ENCODE measurements at regions not wholly inside any gene's neighbourhood (a gene's known extent, or its start where the extent isn't known, plus 50 kb on each side); places are given as distances from the start of the nearest gene placed in this dataset.

- Histone ChIP-seq H3K9me3 (replicated peaks) (no peaks in the 10 kb centered on the region), H3K27ac (no peak overlapping the region), H3K4me3 (no peak overlapping the region), H3K36me3 (no peaks in the 10 kb centered on the region), H3K4me1 (no peaks in the 10 kb centered on the region), H3K27me3 (no peaks in the 10 kb centered on the region)
- no peak for DNase-seq
Measured at GRCh38 chr6:51528556-51528955, 558.9 kb downstream of the PKHD1 start.

- Histone ChIP-seq H3K4me1 (no peaks in the 10 kb centered on the region), H3K36me3 (no peaks in the 10 kb centered on the region), H3K4me3 (no peak overlapping the region), H3K27me3 (no peaks in the 10 kb centered on the region), H3K27ac (no peak overlapping the region), H3K9me3 (replicated peaks) (no peaks in the 10 kb centered on the region)
- DNase-seq, result no peak
Measured at GRCh38 chr6:51529240-51529639, 558.2 kb downstream of the PKHD1 start.

DNA sequence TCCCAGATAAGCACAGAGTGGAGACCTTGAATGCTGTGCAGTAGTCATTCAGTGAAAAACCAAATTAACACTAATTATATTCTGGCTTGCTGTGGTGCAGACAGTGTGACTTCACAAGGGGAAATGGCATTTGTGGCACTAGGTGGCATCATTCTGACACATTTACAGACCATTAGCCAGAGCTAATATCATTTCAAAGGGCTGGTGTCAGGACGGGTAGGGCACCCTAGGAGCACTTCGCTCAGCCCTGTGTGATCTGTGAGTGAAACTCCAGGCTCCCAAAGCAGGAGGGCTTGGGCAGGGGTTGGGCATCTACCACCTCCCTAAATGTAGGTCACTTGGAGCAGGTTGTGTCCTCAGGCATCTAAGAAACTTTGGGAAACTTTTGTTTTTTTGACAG is 555.8 kb downstream of the PKHD1 start:
- H3K27ac ChIP-seq, result no peak overlapping the region
- H3K4me1 ChIP-seq, result peaks cover 8% of the 10 kb centered on the region; the same call in 1 of the 2 replicates
- H3K4me3 ChIP-seq, result no peak overlapping the region
- H3K36me3 ChIP-seq, result no peaks in the 10 kb centered on the region
- DNase-seq, result no peak
- H3K9me3 ChIP-seq (replicated peaks), result no peaks in the 10 kb centered on the region
- no peaks in the 10 kb centered on the region for H3K27me3 ChIP-seq

DNA sequence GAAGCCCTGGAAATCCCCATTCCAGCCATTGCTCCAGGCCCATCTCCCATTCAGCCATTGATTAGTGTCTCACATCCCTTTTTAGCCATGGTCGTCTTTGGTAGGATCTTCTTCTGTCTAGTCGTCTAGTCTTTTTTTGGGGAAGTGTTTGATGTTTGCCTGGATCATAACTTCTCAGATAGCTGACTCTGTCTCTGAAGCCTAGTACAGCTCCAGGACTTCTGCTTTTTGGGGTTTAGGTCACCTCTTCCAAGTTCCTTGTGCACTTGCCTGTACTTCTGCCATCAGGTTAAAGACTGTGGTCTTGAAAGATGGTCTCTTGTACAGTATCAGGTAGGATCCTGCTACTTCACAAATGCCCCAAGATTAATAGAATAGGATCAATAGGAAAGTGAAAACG is 553.5 kb downstream of the PKHD1 start:
- H3K27me3 ChIP-seq, result no peaks in the 10 kb centered on the region
- H3K4me1 ChIP-seq, result peaks cover 8% of the 10 kb centered on the region; the same call in 1 of the 2 replicates
- no peaks in the 10 kb centered on the region for H3K9me3 ChIP-seq (replicated peaks)
- no peak overlapping the region for H3K27ac ChIP-seq
- H3K36me3 ChIP-seq, result no peaks in the 10 kb centered on the region
- no peak for DNase-seq
- H3K4me3 ChIP-seq, result no peak overlapping the region

- Histone ChIP-seq H3K27ac (no peak overlapping the region), H3K4me1 (peaks cover 8% of the 10 kb centered on the region; the same call in 1 of the 2 replicates), H3K27me3 (no peaks in the 10 kb centered on the region), H3K9me3 (replicated peaks) (no peaks in the 10 kb centered on the region), H3K4me3 (no peak overlapping the region), H3K36me3 (no peaks in the 10 kb centered on the region)
- DNase-seq, result peak in 1 of 2 experiments; percentile 41
Measured at GRCh38 chr6:51535327-51535726, 552.1 kb downstream of the PKHD1 start.

DNA sequence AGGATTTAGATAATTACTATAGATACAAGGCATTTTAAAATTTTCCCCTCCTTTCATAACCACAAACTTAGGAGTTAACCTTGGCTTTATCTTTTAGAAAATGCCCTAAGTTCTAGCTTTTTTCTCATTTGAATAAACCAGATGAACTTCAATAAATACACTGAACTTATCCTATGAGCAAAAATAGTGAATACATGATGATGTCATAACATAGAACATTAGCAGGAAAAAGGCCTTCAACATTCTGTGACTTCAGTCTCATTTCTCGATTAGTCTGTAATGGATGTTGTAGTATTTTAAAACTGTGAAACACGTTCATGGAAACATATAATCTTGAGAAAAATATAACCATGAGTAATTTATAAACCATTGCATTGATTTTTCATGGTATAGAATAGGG is 550.7 kb downstream of the PKHD1 start:
- no peak for DNase-seq
- no peaks in the 10 kb centered on the region for H3K27me3 ChIP-seq
- no peaks in the 10 kb centered on the region for H3K36me3 ChIP-seq
- no peak overlapping the region for H3K4me3 ChIP-seq
- H3K4me1 ChIP-seq, result peaks cover 8% of the 10 kb centered on the region; the same call in 1 of the 2 replicates
- H3K27ac ChIP-seq, result no peak overlapping the region
- H3K9me3 ChIP-seq (replicated peaks), result no peaks in the 10 kb centered on the region

DNA sequence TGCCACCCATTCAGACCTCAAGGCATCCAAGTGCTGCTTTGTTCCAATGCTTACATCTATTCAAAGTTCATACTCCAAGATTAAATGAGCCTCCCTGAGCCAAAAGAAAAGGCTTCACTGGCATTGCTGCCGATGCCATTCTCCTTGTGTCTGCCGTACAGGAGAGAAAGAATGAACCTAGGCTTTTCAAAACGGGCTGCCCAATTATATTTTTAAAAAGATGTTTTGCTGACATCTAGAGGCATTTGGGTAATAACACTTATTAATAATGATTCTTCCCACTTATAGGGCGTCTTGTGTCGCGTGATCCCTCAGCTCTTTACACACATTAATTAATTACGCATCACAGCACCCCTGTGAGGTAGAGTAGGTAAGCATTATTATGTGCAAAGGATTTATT is 545.6 kb downstream of the PKHD1 start:
- Histone ChIP-seq H3K27ac (no peak overlapping the region), H3K36me3 (no peaks in the 10 kb centered on the region), H3K9me3 (replicated peaks) (no peaks in the 10 kb centered on the region), H3K4me3 (no peak overlapping the region), H3K4me1 (no peaks in the 10 kb centered on the region), H3K27me3 (no peaks in the 10 kb centered on the region)
- DNase-seq, result peak; percentile 8 to 57

GRCh38 chr6:51542475-51542874 is 544.9 kb downstream of the PKHD1 start:
- Histone ChIP-seq H3K36me3 (no peaks in the 10 kb centered on the region), H3K4me3 (no peak overlapping the region), H3K27me3 (no peaks in the 10 kb centered on the region), H3K27ac (no peak overlapping the region), H3K9me3 (replicated peaks) (no peaks in the 10 kb centered on the region), H3K4me1 (no peaks in the 10 kb centered on the region)
- DNase-seq, result no peak

- Histone ChIP-seq H3K27ac (no peak overlapping the region), H3K9me3 (replicated peaks) (no peaks in the 10 kb centered on the region), H3K4me1 (no peaks in the 10 kb centered on the region)
Measured at GRCh38 chr6:51550243-51550642, 537.2 kb downstream of the PKHD1 start.

GRCh38 chr6:51552435-51552834 is 535.0 kb downstream of the PKHD1 start:
- Histone ChIP-seq H3K27ac (no peak overlapping the region), H3K4me3 (no peak overlapping the region), H3K36me3 (no peaks in the 10 kb centered on the region), H3K27me3 (no peaks in the 10 kb centered on the region), H3K9me3 (replicated peaks) (no peaks in the 10 kb centered on the region), H3K4me1 (no peaks in the 10 kb centered on the region)
- no peak for DNase-seq

More at GRCh38 chr6:51550243-51550642, 537.2 kb downstream of the PKHD1 start:
- no peak overlapping the region for H3K4me3 ChIP-seq
- no peak for DNase-seq
- H3K36me3 ChIP-seq, result no peaks in the 10 kb centered on the region
- no peaks in the 10 kb centered on the region for H3K27me3 ChIP-seq

DNA sequence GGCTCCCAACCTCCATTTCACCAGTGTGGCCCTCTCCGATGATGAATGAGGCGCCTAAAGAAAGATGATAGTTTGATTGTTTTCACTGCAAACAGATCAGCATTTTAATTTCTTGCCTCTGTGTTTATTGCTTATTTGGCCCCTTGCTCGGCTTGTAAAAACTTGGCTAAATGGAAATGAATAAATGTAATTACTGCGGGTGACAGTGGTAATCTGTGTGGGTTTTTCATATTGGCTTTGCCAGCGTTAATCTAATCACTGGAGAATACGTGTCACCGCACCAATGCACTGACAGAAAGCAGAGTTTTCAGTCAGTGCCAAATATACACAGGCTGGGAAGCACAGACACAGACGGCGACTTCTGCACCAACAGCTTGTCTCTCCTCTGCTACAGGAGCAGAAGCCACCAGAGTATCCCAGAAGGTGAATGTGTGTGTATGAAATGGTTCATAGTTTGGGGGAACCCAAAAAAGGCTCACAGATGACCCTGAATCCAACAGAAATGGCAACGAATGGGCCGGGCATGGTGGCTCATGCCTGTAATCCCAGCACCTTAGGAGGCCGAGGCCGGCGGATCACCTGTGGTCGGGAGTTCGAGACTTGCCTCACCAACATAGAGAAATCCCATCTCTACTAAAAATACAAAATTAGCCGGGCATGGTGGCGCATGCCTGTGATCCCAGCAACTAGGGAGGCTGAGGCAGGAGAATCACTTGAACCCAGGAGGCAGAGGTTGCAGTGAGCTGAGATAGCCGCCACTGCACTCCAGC is 534.0 kb downstream of the PKHD1 start:
- H3K4me1 ChIP-seq, result no peaks in the 10 kb centered on the region

DNA sequence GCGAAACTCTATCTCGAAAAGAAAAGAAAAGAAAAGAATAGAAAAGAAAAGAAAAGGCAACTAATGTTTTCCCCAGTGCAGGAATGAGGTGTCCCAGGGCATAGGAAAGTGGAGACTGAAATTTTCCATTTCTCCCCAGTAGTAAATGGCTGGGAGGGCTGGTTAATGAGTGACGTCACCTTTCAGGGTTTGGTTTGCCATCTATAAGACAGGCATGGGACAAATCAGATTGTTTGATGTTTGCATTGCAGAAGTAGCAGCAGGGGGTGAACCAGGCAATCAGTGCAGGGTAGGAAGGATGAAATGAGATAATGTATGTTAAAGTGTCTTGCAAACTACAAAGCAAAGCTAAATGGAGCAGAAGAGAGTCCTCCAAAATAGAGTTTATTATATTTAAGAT is 533.4 kb downstream of the PKHD1 start:
- Histone ChIP-seq H3K27me3 (no peaks in the 10 kb centered on the region), H3K36me3 (no peaks in the 10 kb centered on the region), H3K4me1 (no peaks in the 10 kb centered on the region), H3K9me3 (replicated peaks) (no peaks in the 10 kb centered on the region), H3K4me3 (no peak overlapping the region), H3K27ac (no peak overlapping the region)
- DNase-seq, result no peak

More for the DNA sequence above, 534.0 kb downstream of the PKHD1 start:
- H3K9me3 ChIP-seq (replicated peaks), result no peaks in the 10 kb centered on the region
- no peak for DNase-seq
- H3K4me3 ChIP-seq, result no peak overlapping the region
- no peaks in the 10 kb centered on the region for H3K36me3 ChIP-seq
- no peaks in the 10 kb centered on the region for H3K27me3 ChIP-seq
- no peak overlapping the region for H3K27ac ChIP-seq

DNA sequence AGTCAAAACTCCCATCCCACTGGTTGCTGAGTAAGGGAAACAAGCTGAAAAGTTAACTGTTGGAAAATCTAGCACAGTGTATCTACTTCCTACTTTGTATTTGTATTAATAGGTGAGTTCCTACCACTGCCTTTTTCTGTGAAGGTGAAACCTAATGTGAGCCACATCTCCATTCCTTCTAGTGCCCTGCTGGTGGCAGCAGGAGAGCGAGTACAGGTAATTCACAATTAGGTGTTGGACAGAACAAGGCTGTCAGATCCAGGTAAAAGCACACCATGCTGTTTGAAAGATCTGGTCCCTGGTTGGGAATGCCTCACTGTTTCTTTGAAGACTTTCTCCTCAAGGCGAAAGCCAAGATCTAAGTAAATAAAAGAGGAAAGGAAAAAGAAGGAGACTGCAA is 528.4 kb downstream of the PKHD1 start:
- Histone ChIP-seq H3K27ac (no peak overlapping the region), H3K4me3 (no peak overlapping the region), H3K4me1 (no peaks in the 10 kb centered on the region), H3K27me3 (no peaks in the 10 kb centered on the region), H3K36me3 (no peaks in the 10 kb centered on the region), H3K9me3 (replicated peaks) (no peaks in the 10 kb centered on the region)
- no peak for DNase-seq

DNA sequence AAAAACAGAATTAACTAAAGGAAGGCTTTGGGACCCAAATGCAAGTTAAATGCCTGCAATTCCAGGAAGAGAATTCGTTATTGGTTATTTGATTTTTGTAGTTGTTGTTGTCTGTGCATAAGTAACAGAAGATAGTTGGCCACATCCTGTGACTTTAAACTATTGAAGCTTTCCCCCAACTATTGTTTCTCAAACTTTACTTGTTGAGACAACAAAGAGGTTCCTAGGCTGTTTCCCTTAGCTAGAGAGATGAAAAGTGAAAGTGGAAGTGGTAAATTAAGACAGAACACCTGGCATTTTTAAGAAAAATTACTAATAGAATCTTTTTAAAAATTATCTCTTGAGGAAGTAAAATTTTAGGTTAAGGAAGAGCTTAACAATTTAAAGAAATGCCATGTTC is 525.2 kb downstream of the PKHD1 start:
- H3K4me1 ChIP-seq, result no peaks in the 10 kb centered on the region
- H3K27me3 ChIP-seq, result no peaks in the 10 kb centered on the region
- no peak overlapping the region for H3K4me3 ChIP-seq
- DNase-seq, result no peak
- no peaks in the 10 kb centered on the region for H3K9me3 ChIP-seq (replicated peaks)
- no peak overlapping the region for H3K27ac ChIP-seq
- H3K36me3 ChIP-seq, result no peaks in the 10 kb centered on the region
